GM12891 (cell line): ENCODE measurements at regions not wholly inside any gene's neighbourhood (a gene's known extent, or its start where the extent isn't known, plus 50 kb on each side); places are given as distances from the start of the nearest gene placed in this dataset.

Source experiments
- POLR2A ChIP-seq: IDR thresholded peaks from 2 replicates; pipeline ENCODE4 v1.6.1; 2011; ENCODE audit warnings: low read depth, low read length, control low read depth
- POLR2AphosphoS5 ChIP-seq: IDR thresholded peaks from 2 replicates; pipeline ENCODE4 v1.6.1; 2011; ENCODE audit warnings: low read depth, low read length, control low read depth
- POU2F2 ChIP-seq: IDR thresholded peaks from 2 replicates; pipeline ENCODE4 v1.6.1; 2011; ENCODE audit warnings: low read depth, mild to moderate bottlenecking, control low read depth, low read length, moderate library complexity
- SPI1 ChIP-seq: IDR thresholded peaks from 2 replicates; pipeline ENCODE4 v1.6.1; 2011; ENCODE audit warnings: low read depth, low read length, control low read depth
- TAF1 ChIP-seq: IDR thresholded peaks from 2 replicates; pipeline ENCODE4 v1.6.1; 2011; ENCODE audit warnings: low read depth, low read length, control low read depth

GRCh38 chr3:113094337-113095221 lies 103.8 kb downstream of the GTPBP8 start:
- TF ChIP-seq POLR2AphosphoS5: no peak
- TF ChIP-seq POLR2A: no peak
- TF ChIP-seq TAF1: no peak
- no peak for TF ChIP-seq POU2F2
- TF ChIP-seq SPI1: no peak
